OCI-LY1 (cell line): ENCODE measurements at regions not wholly inside any gene's neighbourhood (a gene's known extent, or its start where the extent isn't known, plus 50 kb on each side); places are given as distances from the start of the nearest gene placed in this dataset.

Experiments used
- H2AFZ ChIP-seq: fragments of 200-600 bp; sonication (generic), shearing (Covaris generic); 2 replicates; pipeline ENCODE4 v1.6.0; 2014; ENCODE audit warnings: antibody characterized with exemption, mild to moderate bottlenecking, low read length
- H3F3A ChIP-seq: fragments of 200-600 bp; sonication (generic), shearing (Covaris generic); 2 replicates; pipeline ENCODE4 v1.6.0; 2014; ENCODE audit warnings: mild to moderate bottlenecking, antibody characterized with exemption, low read length, moderate library complexity; ENCODE audit not compliant: insufficient read depth
- H3K27ac ChIP-seq: fragments of 200-600 bp; sonication (generic); 2 replicates; pipeline ENCODE4 v1.5.1; 2014; ENCODE audit warnings: low read length, mixed run types, mild to moderate bottlenecking, low read depth; ENCODE audit not compliant: poor library complexity, severe bottlenecking
- H3K27me3 ChIP-seq: fragments of 200-600 bp; sonication (generic); 2 replicates; pipeline ENCODE4 v1.6.0; 2014; ENCODE audit warnings: antibody characterized with exemption, mild to moderate bottlenecking, low read length, moderate library complexity; ENCODE audit not compliant: insufficient read depth
- H3K36me3 ChIP-seq: fragments of 200-600 bp; sonication (generic); 2 replicates; pipeline ENCODE4 v1.6.1; 2014; ENCODE audit warnings: mild to moderate bottlenecking, antibody characterized with exemption, low read length, moderate library complexity, mixed read lengths; ENCODE audit not compliant: insufficient read depth
- H3K4me1 ChIP-seq: fragments of 200-600 bp; sonication (generic); 2 replicates; pipeline ENCODE4 v1.5.1; 2014; ENCODE audit warnings: mild to moderate bottlenecking, low read length, moderate library complexity; ENCODE audit not compliant: insufficient read depth, severe bottlenecking
- H3K4me2 ChIP-seq: fragments of 200-600 bp; sonication (generic), shearing (Covaris generic); 2 replicates; pipeline ENCODE4 v1.6.1; 2014; ENCODE audit warnings: low read length
- H3K4me3 ChIP-seq: fragments of 200-600 bp; sonication (generic); 2 replicates; pipeline ENCODE4 v1.5.1; 2014; ENCODE audit warnings: low read length, low read depth, mild to moderate bottlenecking, mixed read lengths; ENCODE audit not compliant: poor library complexity, severe bottlenecking
- H3K79me2 ChIP-seq: fragments of 200-600 bp; shearing (Covaris generic); 2 replicates; pipeline ENCODE4 v1.6.1; 2016; ENCODE audit warnings: mixed run types, low read length, mixed read lengths; ENCODE audit not compliant: insufficient read depth
- H3K9ac ChIP-seq: fragments of 200-600 bp; sonication (generic), shearing (Covaris generic); 2 replicates; pipeline ENCODE4 v1.6.1; 2014; ENCODE audit warnings: mild to moderate bottlenecking, low read length, mixed read lengths
- H3K9me2 ChIP-seq: fragments of 200-600 bp; sonication (generic), shearing (Covaris generic); 2 replicates; pipeline ENCODE4 v1.6.1; 2014; ENCODE audit warnings: low read depth, mild to moderate bottlenecking, low read length, mixed read lengths
- H3K9me3 ChIP-seq: fragments of 200-600 bp; shearing (Covaris generic); 2 replicates; pipeline ENCODE4 v1.6.1; 2014; ENCODE audit warnings: low read length, mixed read lengths
- H4K20me1 ChIP-seq: fragments of 200-600 bp; sonication (generic), shearing (Covaris generic); 2 replicates; pipeline ENCODE4 v1.6.0; 2016; ENCODE audit warnings: mild to moderate bottlenecking, low read length; ENCODE audit not compliant: insufficient read depth
- EZH2 ChIP-seq: fragments of 200-600 bp; sonication (generic), shearing (Covaris generic); IDR thresholded peaks from 2 replicates; pipeline ENCODE4 v1.8.0; 2017; ENCODE audit warnings: borderline replicate concordance, mixed run types, mild to moderate bottlenecking, antibody characterized with exemption, low read length, moderate library complexity, mixed read lengths
- TF ChIP-seq, protein P1 (sequence below): fragments of 200-600 bp; sonication (generic), shearing (Covaris generic); IDR thresholded peaks from 2 replicates; pipeline ENCODE4 v1.5.1; 2017; ENCODE audit warnings: mild to moderate bottlenecking, antibody characterized with exemption, low read length, moderate library complexity, mixed read lengths

DNA sequence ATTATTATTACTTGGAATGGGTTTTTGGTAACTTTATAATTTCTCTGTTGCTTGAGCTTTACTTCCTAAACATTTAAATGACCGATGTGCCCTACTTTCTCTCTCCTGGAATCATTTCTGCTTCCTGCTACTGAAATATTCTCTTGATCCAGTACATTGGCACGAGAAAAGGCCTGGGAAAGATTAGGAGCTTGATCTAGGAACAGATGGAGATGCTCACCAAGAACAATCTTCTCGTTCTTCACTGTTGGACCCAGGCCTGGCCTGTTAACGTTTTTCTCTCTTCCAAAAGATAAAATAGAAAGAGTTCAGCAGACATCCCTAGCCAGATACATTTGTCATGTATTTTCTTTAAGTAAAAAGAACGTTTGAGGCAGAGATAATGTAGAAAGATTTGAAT lies 1356.8 kb upstream of the CRIM1 start:
- H3K27me3 ChIP-seq = no peaks in the 10 kb centered on the region
- H3K9me2 ChIP-seq = no peaks in the 10 kb centered on the region
- no peaks in the 10 kb centered on the region for H3K9me3 ChIP-seq
- H3K9ac ChIP-seq = no peak overlapping the region
- no peaks in the 10 kb centered on the region for H4K20me1 ChIP-seq
- no peaks in the 10 kb centered on the region for H3K79me2 ChIP-seq
- H2AFZ ChIP-seq = no peak overlapping the region
- H3F3A ChIP-seq = no peaks in the 10 kb centered on the region
- H3K4me1 ChIP-seq = no peaks in the 10 kb centered on the region
- no peak overlapping the region for H3K27ac ChIP-seq
- H3K36me3 ChIP-seq = no peaks in the 10 kb centered on the region
- H3K4me3 ChIP-seq = no peak overlapping the region
- TF ChIP-seq EZH2 = no peak
- TF ChIP-seq, protein P1, sequence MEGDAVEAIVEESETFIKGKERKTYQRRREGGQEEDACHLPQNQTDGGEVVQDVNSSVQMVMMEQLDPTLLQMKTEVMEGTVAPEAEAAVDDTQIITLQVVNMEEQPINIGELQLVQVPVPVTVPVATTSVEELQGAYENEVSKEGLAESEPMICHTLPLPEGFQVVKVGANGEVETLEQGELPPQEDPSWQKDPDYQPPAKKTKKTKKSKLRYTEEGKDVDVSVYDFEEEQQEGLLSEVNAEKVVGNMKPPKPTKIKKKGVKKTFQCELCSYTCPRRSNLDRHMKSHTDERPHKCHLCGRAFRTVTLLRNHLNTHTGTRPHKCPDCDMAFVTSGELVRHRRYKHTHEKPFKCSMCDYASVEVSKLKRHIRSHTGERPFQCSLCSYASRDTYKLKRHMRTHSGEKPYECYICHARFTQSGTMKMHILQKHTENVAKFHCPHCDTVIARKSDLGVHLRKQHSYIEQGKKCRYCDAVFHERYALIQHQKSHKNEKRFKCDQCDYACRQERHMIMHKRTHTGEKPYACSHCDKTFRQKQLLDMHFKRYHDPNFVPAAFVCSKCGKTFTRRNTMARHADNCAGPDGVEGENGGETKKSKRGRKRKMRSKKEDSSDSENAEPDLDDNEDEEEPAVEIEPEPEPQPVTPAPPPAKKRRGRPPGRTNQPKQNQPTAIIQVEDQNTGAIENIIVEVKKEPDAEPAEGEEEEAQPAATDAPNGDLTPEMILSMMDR = no peak
- H3K4me2 ChIP-seq = no peak overlapping the region

DNA sequence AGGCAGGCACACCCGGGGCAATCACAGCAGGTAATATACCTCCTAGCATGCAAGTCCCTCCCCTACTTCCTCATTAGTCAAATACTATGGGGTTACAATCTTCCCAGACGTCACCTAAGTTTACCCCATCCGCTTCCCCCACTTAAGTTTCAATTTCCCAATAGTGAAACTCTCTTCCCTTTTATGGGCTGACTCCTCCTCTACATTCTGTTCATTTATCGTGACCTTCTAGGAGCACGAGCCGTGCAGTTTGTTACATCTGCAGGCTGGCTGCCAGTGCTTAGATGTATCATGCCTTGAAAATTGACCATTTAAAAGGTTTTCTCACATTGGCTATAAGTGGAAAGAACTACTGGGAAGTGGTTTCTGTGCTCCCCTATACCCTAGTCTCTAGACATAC lies 1357.8 kb upstream of the CRIM1 start:
- no peaks in the 10 kb centered on the region for H3K9me3 ChIP-seq
- no peak overlapping the region for H2AFZ ChIP-seq
- H3K79me2 ChIP-seq = no peaks in the 10 kb centered on the region
- H3K4me2 ChIP-seq = no peak overlapping the region
- no peaks in the 10 kb centered on the region for H3K36me3 ChIP-seq
- H3K9me2 ChIP-seq = no peaks in the 10 kb centered on the region
- H3K9ac ChIP-seq = no peak overlapping the region
- no peaks in the 10 kb centered on the region for H3F3A ChIP-seq
- no peak for TF ChIP-seq EZH2
- TF ChIP-seq, protein P1 = no peak
- no peaks in the 10 kb centered on the region for H3K4me1 ChIP-seq
- no peak overlapping the region for H3K27ac ChIP-seq
- H4K20me1 ChIP-seq = no peaks in the 10 kb centered on the region
- no peaks in the 10 kb centered on the region for H3K27me3 ChIP-seq
- no peak overlapping the region for H3K4me3 ChIP-seq

DNA sequence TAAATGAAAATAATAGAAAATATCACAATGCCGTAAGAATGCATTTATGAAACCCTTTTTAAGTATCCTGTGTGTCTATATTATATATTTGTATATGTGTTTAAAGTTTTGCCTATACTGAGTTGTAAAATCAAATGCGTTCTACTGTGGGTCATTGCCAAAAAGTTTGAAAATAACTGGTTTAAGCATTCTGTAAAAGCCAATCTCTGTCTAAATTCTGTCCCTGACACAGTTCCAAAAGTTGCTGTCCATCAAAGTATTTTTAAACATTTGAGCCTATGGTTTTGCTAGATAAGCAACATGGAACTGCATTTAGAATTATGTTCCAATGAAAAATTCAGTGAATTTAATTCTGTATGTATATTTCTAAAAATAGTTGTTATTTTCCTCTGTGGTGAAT lies 1360.4 kb upstream of the CRIM1 start:
- H4K20me1 ChIP-seq = no peaks in the 10 kb centered on the region
- no peaks in the 10 kb centered on the region for H3K4me1 ChIP-seq
- H3K9me2 ChIP-seq = no peaks in the 10 kb centered on the region
- TF ChIP-seq, protein P1 = no peak
- no peak for TF ChIP-seq EZH2
- no peak overlapping the region for H3K4me3 ChIP-seq
- no peaks in the 10 kb centered on the region for H3K27me3 ChIP-seq
- H3K4me2 ChIP-seq = no peak overlapping the region
- H3K79me2 ChIP-seq = no peaks in the 10 kb centered on the region
- H3F3A ChIP-seq = no peaks in the 10 kb centered on the region
- H3K9me3 ChIP-seq = no peaks in the 10 kb centered on the region
- H3K27ac ChIP-seq = no peak overlapping the region
- H2AFZ ChIP-seq = no peak overlapping the region
- H3K36me3 ChIP-seq = no peaks in the 10 kb centered on the region
- no peak overlapping the region for H3K9ac ChIP-seq
